Vagina (tissue), 2 donors: ENCODE measurements at regions not wholly inside any gene's neighbourhood (a gene's known extent, or its start where the extent isn't known, plus 50 kb on each side); places are given as distances from the start of the nearest gene placed in this dataset.

Experiments used
- POLR2A ChIP-seq, 2 donors: fragments of 450-650 bp; IDR thresholded peaks; one replicate each; pipeline ENCODE4 v1.6.1; 2017; ENCODE audit warnings: antibody characterized with exemption in 2 of 2, mild to moderate bottlenecking in 2 of 2, moderate library complexity in 2 of 2
- TF ChIP-seq, protein P1 (sequence below), 3 experiments: fragments of 450-650 bp in 2 of 3; fragments of 200-600 bp in 1 of 3; sonication (generic) in 1 of 3; IDR thresholded peaks; one replicate each; pipeline ENCODE4 v1.5.1; 2017 to 2019; ENCODE audit warnings: antibody characterized with exemption in 3 of 3, mild to moderate bottlenecking in 2 of 3, moderate library complexity in 2 of 3

DNA sequence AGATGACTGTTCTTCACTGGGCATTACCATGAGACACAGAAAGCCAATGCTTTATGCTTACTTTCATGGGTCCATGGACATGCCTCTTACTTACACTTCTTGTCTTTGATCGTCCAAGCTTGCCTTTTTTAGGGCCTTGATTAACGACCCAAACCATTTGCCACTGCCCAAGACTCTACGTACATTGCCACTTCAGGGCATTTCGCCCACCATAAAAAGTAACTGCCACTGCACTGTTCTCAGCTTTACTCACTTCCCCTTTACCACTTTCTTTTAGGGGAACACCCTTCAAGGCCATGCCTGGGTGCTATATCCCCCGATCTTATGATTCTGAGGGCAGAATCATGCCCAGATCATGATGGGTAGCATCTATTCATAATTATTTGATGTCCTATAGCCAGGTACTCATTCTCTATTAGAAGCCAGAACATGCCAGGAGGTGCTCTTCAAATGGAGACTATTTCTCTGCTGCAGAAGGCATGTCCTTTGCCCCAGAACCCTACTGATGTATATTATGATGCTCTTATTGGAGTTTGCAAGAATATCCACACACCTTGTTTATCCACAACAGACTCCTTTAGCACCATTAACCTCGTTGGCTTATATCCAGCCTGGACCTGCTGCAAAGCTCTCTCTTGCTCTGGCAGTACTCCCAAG, 64.1 kb upstream of the RAD23B start:
- TF ChIP-seq, protein P1, sequence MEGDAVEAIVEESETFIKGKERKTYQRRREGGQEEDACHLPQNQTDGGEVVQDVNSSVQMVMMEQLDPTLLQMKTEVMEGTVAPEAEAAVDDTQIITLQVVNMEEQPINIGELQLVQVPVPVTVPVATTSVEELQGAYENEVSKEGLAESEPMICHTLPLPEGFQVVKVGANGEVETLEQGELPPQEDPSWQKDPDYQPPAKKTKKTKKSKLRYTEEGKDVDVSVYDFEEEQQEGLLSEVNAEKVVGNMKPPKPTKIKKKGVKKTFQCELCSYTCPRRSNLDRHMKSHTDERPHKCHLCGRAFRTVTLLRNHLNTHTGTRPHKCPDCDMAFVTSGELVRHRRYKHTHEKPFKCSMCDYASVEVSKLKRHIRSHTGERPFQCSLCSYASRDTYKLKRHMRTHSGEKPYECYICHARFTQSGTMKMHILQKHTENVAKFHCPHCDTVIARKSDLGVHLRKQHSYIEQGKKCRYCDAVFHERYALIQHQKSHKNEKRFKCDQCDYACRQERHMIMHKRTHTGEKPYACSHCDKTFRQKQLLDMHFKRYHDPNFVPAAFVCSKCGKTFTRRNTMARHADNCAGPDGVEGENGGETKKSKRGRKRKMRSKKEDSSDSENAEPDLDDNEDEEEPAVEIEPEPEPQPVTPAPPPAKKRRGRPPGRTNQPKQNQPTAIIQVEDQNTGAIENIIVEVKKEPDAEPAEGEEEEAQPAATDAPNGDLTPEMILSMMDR (IDR thresholded peaks at IDR 0.05), result no peak
- no peak for TF ChIP-seq POLR2A (IDR thresholded peaks at IDR 0.05)
